ENCODE measurements at regions not wholly inside any gene's neighbourhood (a gene's known extent, or its start where the extent isn't known, plus 50 kb on each side); places are given as distances from the start of the nearest gene placed in this dataset.

- ChIA-PET CTCF (no interaction called here), POLR2A (ENCODE audit: unreplicated experiment) (no interaction called here)
- no peak overlapping the region for H3K27ac ChIP-seq (ENCODE audit: low read length)
- BruUV-seq (replicated peaks): no TSS peak
- no peaks in the 10 kb centered on the region for H3K27me3 ChIP-seq (ENCODE audit: low read length)
- H3K4me3 ChIP-seq (ENCODE audit: low read length): no peak overlapping the region
- no peaks in the 10 kb centered on the region for H3K9me2 ChIP-seq (replicated peaks; ENCODE audit: low read length)
- no peaks in the 10 kb centered on the region for H3K79me2 ChIP-seq (ENCODE audit: low read length)
- ATAC-seq (no peak), DNase-seq (no peak)
- no peak overlapping the region for H2AFZ ChIP-seq (ENCODE audit: low read length)
- H3K9ac ChIP-seq (ENCODE audit: low read length): no peak overlapping the region
- no peaks in the 10 kb centered on the region for H3F3A ChIP-seq (ENCODE audit: low read length, unreplicated experiment)
- H3K9me3 ChIP-seq (ENCODE audit: low read length): no peaks in the 10 kb centered on the region
- intact Hi-C loops (cut with micrococcal nuclease): no loop called here
- TF ChIP-seq EZH2phosphoT487 (IDR thresholded peaks at IDR 0.05; ENCODE audit: borderline replicate concordance, low read length) (no peak), CTCF (conservative IDR thresholded peaks at IDR 0.05; ENCODE audit: low read depth, low read length) (no peak), EZH2 (IDR thresholded peaks at IDR 0.05; ENCODE audit: low read length, unreplicated experiment) (no peak)
- no peaks in the 10 kb centered on the region for H4K20me1 ChIP-seq (ENCODE audit: low read length)
- no peaks in the 10 kb centered on the region for H3K36me3 ChIP-seq (ENCODE audit: low read depth, low read length)
- no peak overlapping the region for H3K4me2 ChIP-seq (ENCODE audit: low read length)
- no peaks in the 10 kb centered on the region for H3K4me1 ChIP-seq (ENCODE audit: insufficient read depth, low read length)
Observed at GRCh38 chr4:137389911-137390520, 142.3 kb downstream of the PCDH18 start.

GRCh38 chr4:137387924-137388323 is 144.4 kb downstream of the PCDH18 start:
- CTCF ChIA-PET: no interaction called here
- H3K9me2 ChIP-seq (replicated peaks; ENCODE audit: low read length): no peaks in the 10 kb centered on the region
- H3K36me3 ChIP-seq (ENCODE audit: low read depth, low read length): no peaks in the 10 kb centered on the region
- DNase-seq (no peak), ATAC-seq (no peak)
- H3K4me1 ChIP-seq (ENCODE audit: insufficient read depth, low read length): no peaks in the 10 kb centered on the region
- no peak overlapping the region for H3K4me3 ChIP-seq (ENCODE audit: low read length)
- TF ChIP-seq EZH2 (IDR thresholded peaks at IDR 0.05; ENCODE audit: low read length, unreplicated experiment) (no peak), CTCF (conservative IDR thresholded peaks at IDR 0.05; ENCODE audit: low read depth, low read length) (no peak), EZH2phosphoT487 (IDR thresholded peaks at IDR 0.05; ENCODE audit: borderline replicate concordance, low read length) (no peak)
- H3F3A ChIP-seq (ENCODE audit: low read length, unreplicated experiment): no peaks in the 10 kb centered on the region
- H3K9me3 ChIP-seq (ENCODE audit: low read length): no peaks in the 10 kb centered on the region
- H3K27me3 ChIP-seq (ENCODE audit: low read length): no peaks in the 10 kb centered on the region
- no peak overlapping the region for H3K9ac ChIP-seq (ENCODE audit: low read length)
- no peaks in the 10 kb centered on the region for H4K20me1 ChIP-seq (ENCODE audit: low read length)
- H3K27ac ChIP-seq (ENCODE audit: low read length): no peak overlapping the region
- H3K79me2 ChIP-seq (ENCODE audit: low read length): no peaks in the 10 kb centered on the region
- H2AFZ ChIP-seq (ENCODE audit: low read length): no peak overlapping the region
- intact Hi-C loops (cut with micrococcal nuclease): no loop called here
- no peak overlapping the region for H3K4me2 ChIP-seq (ENCODE audit: low read length)
- POLR2A ChIA-PET (ENCODE audit: unreplicated experiment): no interaction called here
- BruUV-seq (replicated peaks): no TSS peak

- Histone ChIP-seq H3K4me2 (ENCODE audit: low read length) (no peak overlapping the region), H3K9me2 (replicated peaks; ENCODE audit: low read length) (no peaks in the 10 kb centered on the region), H3K4me1 (ENCODE audit: insufficient read depth, low read length) (no peaks in the 10 kb centered on the region), H2AFZ (ENCODE audit: low read length) (no peak overlapping the region), H3K9me3 (ENCODE audit: low read length) (no peaks in the 10 kb centered on the region), H3K9ac (ENCODE audit: low read length) (no peak overlapping the region), H4K20me1 (ENCODE audit: low read length) (no peaks in the 10 kb centered on the region), H3K4me3 (ENCODE audit: low read length) (no peak overlapping the region), H3F3A (ENCODE audit: low read length, unreplicated experiment) (no peaks in the 10 kb centered on the region), H3K36me3 (ENCODE audit: low read depth, low read length) (no peaks in the 10 kb centered on the region), H3K27ac (ENCODE audit: low read length) (no peak overlapping the region), H3K27me3 (ENCODE audit: low read length) (no peaks in the 10 kb centered on the region), H3K79me2 (ENCODE audit: low read length) (no peaks in the 10 kb centered on the region)
- CTCF ChIA-PET: no interaction called here
- BruUV-seq (replicated peaks): no TSS peak
- TF ChIP-seq EZH2 (IDR thresholded peaks at IDR 0.05; ENCODE audit: low read length, unreplicated experiment) (no peak), CTCF (conservative IDR thresholded peaks at IDR 0.05; ENCODE audit: low read depth, low read length) (no peak), EZH2phosphoT487 (IDR thresholded peaks at IDR 0.05; ENCODE audit: borderline replicate concordance, low read length) (no peak)
- no peak for DNase-seq
- ATAC-seq: no peak
- intact Hi-C loops (cut with micrococcal nuclease): no loop called here
- POLR2A ChIA-PET (ENCODE audit: unreplicated experiment): no interaction called here
Observed at GRCh38 chr4:137384476-137384875, 147.8 kb downstream of the PCDH18 start.
